OCI-LY1 (cell line): ENCODE measurements at regions not wholly inside any gene's neighbourhood (a gene's known extent, or its start where the extent isn't known, plus 50 kb on each side); places are given as distances from the start of the nearest gene placed in this dataset.

Experiments used
- CTCF ChIP-seq: fragments of 200-600 bp; sonication (generic), shearing (Covaris generic); IDR thresholded peaks from 2 replicates; pipeline ENCODE4 v1.5.1; 2017; ENCODE audit warnings: mild to moderate bottlenecking, antibody characterized with exemption, low read length, moderate library complexity, mixed read lengths
- EZH2 ChIP-seq: fragments of 200-600 bp; sonication (generic), shearing (Covaris generic); IDR thresholded peaks from 2 replicates; pipeline ENCODE4 v1.8.0; 2017; ENCODE audit warnings: borderline replicate concordance, mixed run types, mild to moderate bottlenecking, antibody characterized with exemption, low read length, moderate library complexity, mixed read lengths

- TF ChIP-seq CTCF (no peak), EZH2 (no peak)
Measured at GRCh38 chr5:136701191-136701590, 335.8 kb upstream of the TRPC7 start.
